A673 (cell line): ENCODE measurements at regions not wholly inside any gene's neighbourhood (a gene's known extent, or its start where the extent isn't known, plus 50 kb on each side); places are given as distances from the start of the nearest gene placed in this dataset.

Experiments used
- BruUV-seq: library from RNA; stranded (reverse); fragments of 400-500 nt; replicated peaks from 2 replicates; lab custom pipeline; 2021; lab: Mats Ljungman, UMichigan
- CTCF ChIA-PET: fragments of 300-600 bp; sonication (Branson Sonifier 250); formaldehyde crosslinking; loops from one replicate; lab custom pipeline; 2022; ENCODE audit warnings: antibody characterized with exemption; lab: Charles Lee
- POLR2A ChIA-PET: fragments of 300-600 bp; sonication (Branson Sonifier 250); formaldehyde crosslinking; loops from one replicate; lab custom pipeline; 2022; ENCODE audit warnings: antibody characterized with exemption; ENCODE audit not compliant: low non-redundant PET; lab: Charles Lee
- DNase-seq: peaks from one replicate; pipeline ENCODE4 v3.0.0-alpha.2; 2015; ENCODE audit warnings: low spot score
- H3K27ac ChIP-seq: fragments of 200-600 bp; sonication (generic); 2 replicates; pipeline ENCODE4 v1.5.1; 2016; ENCODE audit warnings: mixed run types, low read depth, mild to moderate bottlenecking, mixed read lengths, antibody characterized with exemption, low read length; ENCODE audit not compliant: poor library complexity, severe bottlenecking
- H3K27me3 ChIP-seq: fragments of 200-600 bp; sonication (generic); replicated peaks from 2 replicates; pipeline ENCODE4 v1.6.1; 2017; ENCODE audit warnings: mixed run types, low read depth, mild to moderate bottlenecking, mixed read lengths, antibody characterized with exemption, low read length; ENCODE audit not compliant: insufficient read depth, poor library complexity
- H3K36me3 ChIP-seq: fragments of 200-600 bp; sonication (generic); 2 replicates; pipeline ENCODE4 v1.6.1; 2016; ENCODE audit warnings: mixed run types, mild to moderate bottlenecking, mixed read lengths, antibody characterized with exemption, low read length; ENCODE audit not compliant: insufficient read depth, poor library complexity, severe bottlenecking
- H3K4me1 ChIP-seq: fragments of 200-600 bp; sonication (generic); 2 replicates; pipeline ENCODE4 v1.6.1; 2017; ENCODE audit warnings: mixed run types, mild to moderate bottlenecking, mixed read lengths, antibody characterized with exemption, low read length; ENCODE audit not compliant: insufficient read depth, poor library complexity, severe bottlenecking
- H3K4me3 ChIP-seq: fragments of 200-600 bp; sonication (generic); 2 replicates; pipeline ENCODE4 v1.5.1; 2016; ENCODE audit warnings: low read depth, mixed run types, mild to moderate bottlenecking, mixed read lengths, low read length; ENCODE audit not compliant: poor library complexity, severe bottlenecking
- H3K9me3 ChIP-seq: fragments of 200-600 bp; sonication (generic); 2 replicates; pipeline ENCODE4 v1.6.1; 2016; ENCODE audit warnings: mixed run types, low read depth, mild to moderate bottlenecking, mixed read lengths, antibody characterized with exemption, low read length; ENCODE audit not compliant: poor library complexity, severe bottlenecking
- CTCF ChIP-seq: fragments of 300-800, 200-600 bp; sonication (generic); conservative IDR thresholded peaks from 2 replicates; pipeline ENCODE4 v1.5.1; 2017; ENCODE audit warnings: low read depth, mild to moderate bottlenecking, antibody characterized with exemption, low read length, moderate library complexity, mixed read lengths
- EZH2 ChIP-seq: fragments of 200-600 bp; sonication (generic); IDR thresholded peaks from 2 replicates; pipeline ENCODE4 v1.6.1; 2017; ENCODE audit warnings: borderline replicate concordance, low read depth, mild to moderate bottlenecking, mixed read lengths, antibody characterized with exemption, low read length; ENCODE audit not compliant: poor library complexity, severe bottlenecking
- intact Hi-C: fragments of 100-400 bp; cut with micrococcal nuclease; formaldehyde crosslinking; loops from one replicate; pipeline ENCODE4 v1.10.0; 2022; ENCODE audit not compliant: unreplicated experiment

GRCh38 chr7:85381212-85381611 lies 194.4 kb upstream of the SEMA3D start:
- ChIA-PET CTCF (no interaction called here), POLR2A (no interaction called here)
- Histone ChIP-seq H3K4me3 (no peak overlapping the region), H3K27me3 (no peaks in the 10 kb centered on the region), H3K36me3 (no peaks in the 10 kb centered on the region), H3K27ac (no peak overlapping the region), H3K4me1 (no peaks in the 10 kb centered on the region), H3K9me3 (no peaks in the 10 kb centered on the region)
- no peak for DNase-seq
- intact Hi-C loops, result no loop called here
- BruUV-seq, result no TSS peak
- no peak for TF ChIP-seq EZH2
- no peak for TF ChIP-seq CTCF

- DNase-seq, result no peak
- no peak overlapping the region for H3K4me3 ChIP-seq
- no peak overlapping the region for H3K27ac ChIP-seq
- ChIA-PET CTCF (no interaction called here), POLR2A (no interaction called here)
- no peaks in the 10 kb centered on the region for H3K27me3 ChIP-seq
- no peaks in the 10 kb centered on the region for H3K36me3 ChIP-seq
- no peaks in the 10 kb centered on the region for H3K4me1 ChIP-seq
- TF ChIP-seq CTCF (no peak), EZH2 (no peak)
- no TSS peak for BruUV-seq
- intact Hi-C loops, result no loop called here
- H3K9me3 ChIP-seq, result no peaks in the 10 kb centered on the region
These were observed 189.7 kb upstream of the SEMA3D start for GRCh38 chr7:85376589-85376988.

- Histone ChIP-seq H3K36me3 (no peaks in the 10 kb centered on the region), H3K27me3 (no peaks in the 10 kb centered on the region), H3K27ac (no peak overlapping the region), H3K4me1 (no peaks in the 10 kb centered on the region), H3K4me3 (no peak overlapping the region), H3K9me3 (no peaks in the 10 kb centered on the region)
- intact Hi-C loops, result no loop called here
- BruUV-seq, result no TSS peak
- ChIA-PET CTCF (no interaction called here), POLR2A (no interaction called here)
- TF ChIP-seq CTCF (no peak), EZH2 (no peak)
- DNase-seq, result no peak
These were observed 170.1 kb upstream of the SEMA3D start for GRCh38 chr7:85356916-85357315.
